Upper lobe of left lung (tissue), 6 donors: ENCODE measurements at regions not wholly inside any gene's neighbourhood (a gene's known extent, or its start where the extent isn't known, plus 50 kb on each side); places are given as distances from the start of the nearest gene placed in this dataset.

Experiments
- ATAC-seq, 2 donors: fragments of 200-7000 bp; cut with Tn5 transposase; one replicate each; pipeline ENCODE4 v1.9.1; 2022; ENCODE audit warnings: mild to moderate bottlenecking in 2 of 2, moderate library complexity in 2 of 2; ENCODE audit not compliant: low FRiP score in 2 of 2
- DNase-seq, 2 donors: peaks; one replicate each; pipeline ENCODE4 v3.0.0-alpha.2; 2019 to 2020
- H3K27ac ChIP-seq, 4 donors: fragments of 200-600 bp; sonication (generic); one replicate each; pipeline ENCODE4 v1.5.1; 2016 to 2019
- H3K27me3 ChIP-seq, 4 donors: fragments of 200-600 bp; sonication (generic); one replicate each; pipeline ENCODE4 v1.5.1; 2017 to 2019
- H3K36me3 ChIP-seq, 4 donors: fragments of 200-600 bp; sonication (generic); one replicate each; pipeline ENCODE4 v1.5.1; 2016 to 2019
- H3K4me1 ChIP-seq, 4 donors: fragments of 200-600 bp; sonication (generic); one replicate each; pipeline ENCODE4 v1.5.1; 2018 to 2019
- H3K4me3 ChIP-seq, 4 donors: fragments of 200-600 bp; sonication (generic); one replicate each; pipeline ENCODE4 v1.5.1; 2017 to 2019; ENCODE audit warnings: mild to moderate bottlenecking in 2 of 4, moderate library complexity in 1 of 4
- H3K9me3 ChIP-seq, 4 donors: fragments of 200-600 bp; sonication (generic); one replicate each; pipeline ENCODE4 v1.5.1; 2018 to 2019
- EP300 ChIP-seq, 4 donors: sonication (generic); formaldehyde crosslinking; IDR thresholded peaks; one replicate each; pipeline ENCODE4 v1.5.1; 2017; ENCODE audit warnings: antibody characterized with exemption in 4 of 4, control low read depth in 2 of 4
- POLR2A ChIP-seq, 4 donors: fragments of 450-650 bp; IDR thresholded peaks; one replicate each; pipeline ENCODE4 v1.5.1; 2016 to 2017; ENCODE audit warnings: antibody characterized with exemption in 4 of 4, mild to moderate bottlenecking in 2 of 4
- POLR2AphosphoS5 ChIP-seq, 2 donors: sonication (generic); formaldehyde crosslinking; IDR thresholded peaks; one replicate each; pipeline ENCODE4 v1.5.1; 2017; ENCODE audit warnings: antibody characterized with exemption in 2 of 2
- WGBS, 2 donors: methylation state at CpG; one replicate each; pipeline ENCODE4 v1.1.5; 2017 to 2018; 5-methylcytosine and 5-hydroxymethylcytosine counted together
- TF ChIP-seq, protein P1 (sequence below), 6 experiments: fragments of 450-650 bp in 4 of 6; fragments of 200-600 bp in 2 of 6; sonication (generic) in 2 of 6; IDR thresholded peaks; one replicate each; pipeline ENCODE4 v1.5.1; 2016 to 2019; ENCODE audit warnings: antibody characterized with exemption in 6 of 6
- donor health status: DM: no; HTN: no; CAD: no; lungs with moderate emphysema.
- donor health status: DM: no; HTN: yes; CAD: no; lungs with severe emphysema.

DNA sequence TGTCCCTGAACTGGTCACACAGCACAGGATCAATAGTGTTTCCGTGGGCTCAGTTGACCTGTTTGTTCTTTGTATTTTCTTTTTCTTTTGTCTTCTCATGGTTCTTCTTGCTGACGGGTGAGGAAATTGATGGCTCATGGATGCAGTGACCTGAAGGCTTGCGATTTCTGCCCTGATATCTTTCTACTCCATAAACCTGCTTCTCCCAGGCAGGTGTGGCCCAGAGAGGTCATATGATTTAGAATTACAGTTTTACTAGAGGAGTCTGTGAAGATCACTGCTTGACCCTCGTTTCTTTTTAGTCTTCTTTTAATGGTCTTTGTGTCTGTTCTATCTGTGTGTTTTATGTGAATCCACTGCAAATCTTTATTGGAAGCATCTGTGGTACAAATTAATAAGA is 195.1 kb upstream of the KLF6 start:
- H3K36me3 ChIP-seq: no peaks in the 10 kb centered on the region
- H3K4me1 ChIP-seq: no peaks in the 10 kb centered on the region
- H3K27me3 ChIP-seq: no peaks in the 10 kb centered on the region
- ATAC-seq (no peak), DNase-seq (no peak)
- H3K27ac ChIP-seq: no peak overlapping the region
- no peak overlapping the region for H3K4me3 ChIP-seq
- TF ChIP-seq, protein P1, sequence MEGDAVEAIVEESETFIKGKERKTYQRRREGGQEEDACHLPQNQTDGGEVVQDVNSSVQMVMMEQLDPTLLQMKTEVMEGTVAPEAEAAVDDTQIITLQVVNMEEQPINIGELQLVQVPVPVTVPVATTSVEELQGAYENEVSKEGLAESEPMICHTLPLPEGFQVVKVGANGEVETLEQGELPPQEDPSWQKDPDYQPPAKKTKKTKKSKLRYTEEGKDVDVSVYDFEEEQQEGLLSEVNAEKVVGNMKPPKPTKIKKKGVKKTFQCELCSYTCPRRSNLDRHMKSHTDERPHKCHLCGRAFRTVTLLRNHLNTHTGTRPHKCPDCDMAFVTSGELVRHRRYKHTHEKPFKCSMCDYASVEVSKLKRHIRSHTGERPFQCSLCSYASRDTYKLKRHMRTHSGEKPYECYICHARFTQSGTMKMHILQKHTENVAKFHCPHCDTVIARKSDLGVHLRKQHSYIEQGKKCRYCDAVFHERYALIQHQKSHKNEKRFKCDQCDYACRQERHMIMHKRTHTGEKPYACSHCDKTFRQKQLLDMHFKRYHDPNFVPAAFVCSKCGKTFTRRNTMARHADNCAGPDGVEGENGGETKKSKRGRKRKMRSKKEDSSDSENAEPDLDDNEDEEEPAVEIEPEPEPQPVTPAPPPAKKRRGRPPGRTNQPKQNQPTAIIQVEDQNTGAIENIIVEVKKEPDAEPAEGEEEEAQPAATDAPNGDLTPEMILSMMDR (IDR thresholded peaks at IDR 0.05): no peak
- TF ChIP-seq EP300 (IDR thresholded peaks at IDR 0.05) (no peak), POLR2A (IDR thresholded peaks at IDR 0.05) (no peak), POLR2AphosphoS5 (IDR thresholded peaks at IDR 0.05) (no peak)
- H3K9me3 ChIP-seq: peaks cover 0 to 4% (median 0%) of the 10 kb centered on the region in 4 donors
- 72 to 86% methylated on average over 4 of the region's 4 CpGs for WGBS, 2 donors

DNA sequence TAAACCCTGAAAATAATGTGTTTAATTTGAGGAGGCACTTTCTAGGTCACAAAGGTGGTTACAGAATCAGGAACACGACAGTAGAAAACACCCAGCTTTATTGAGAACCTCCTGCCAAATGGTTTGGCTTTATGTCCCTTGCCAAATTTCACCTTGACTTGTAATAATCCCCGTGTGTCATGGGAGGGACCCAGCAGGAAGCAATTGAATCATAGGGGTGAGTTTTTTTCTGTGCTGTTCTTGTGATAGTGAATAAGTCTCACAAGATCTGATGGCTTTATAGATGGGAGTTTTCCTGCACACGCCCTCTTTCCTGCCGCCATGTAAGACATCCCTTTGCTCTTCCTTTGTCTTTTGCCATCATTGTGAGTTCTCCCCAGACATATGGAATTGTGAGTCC is 193.8 kb upstream of the KLF6 start:
- no peak overlapping the region for H3K4me3 ChIP-seq
- H3K9me3 ChIP-seq: peaks cover 0 to 4% (median 0%) of the 10 kb centered on the region in 4 donors
- no peak for ATAC-seq
- DNase-seq: no peak
- no peak overlapping the region for H3K27ac ChIP-seq
- no peak for TF ChIP-seq POLR2AphosphoS5 (IDR thresholded peaks at IDR 0.05)
- no peak for TF ChIP-seq POLR2A (IDR thresholded peaks at IDR 0.05)
- no peak for TF ChIP-seq EP300 (IDR thresholded peaks at IDR 0.05)
- TF ChIP-seq, protein P1 (IDR thresholded peaks at IDR 0.05): no peak
- no peaks in the 10 kb centered on the region for H3K4me1 ChIP-seq
- H3K27me3 ChIP-seq: no peaks in the 10 kb centered on the region
- no peaks in the 10 kb centered on the region for H3K36me3 ChIP-seq
- WGBS, 2 donors: 82 to 85% methylated on average over 4 of the region's 4 CpGs

DNA sequence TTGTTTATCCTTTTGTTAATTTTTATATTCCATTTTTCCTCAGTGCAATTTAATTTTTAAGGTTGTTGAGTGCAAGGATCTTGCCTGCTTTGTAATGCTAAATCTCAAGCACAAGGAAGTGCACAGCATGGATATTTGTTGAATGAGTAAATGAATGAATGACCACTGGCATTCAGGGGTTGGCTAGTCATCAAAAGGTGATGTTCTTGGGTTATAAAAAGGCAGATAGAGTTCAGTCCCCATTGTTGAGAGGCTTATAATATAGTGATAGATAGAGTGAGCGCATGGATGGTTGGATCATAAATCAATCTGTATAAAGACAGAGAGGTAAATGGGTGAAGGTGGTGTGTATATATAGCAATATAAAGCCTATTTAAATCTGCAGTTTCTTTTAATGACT is 193.2 kb upstream of the KLF6 start:
- 95 to 100% methylated on average over 1 of the region's 1 CpG for WGBS, 2 donors
- Histone ChIP-seq H3K27me3 (no peaks in the 10 kb centered on the region), H3K9me3 (peaks cover 0 to 4% (median 0%) of the 10 kb centered on the region in 4 donors), H3K4me1 (no peaks in the 10 kb centered on the region), H3K4me3 (no peak overlapping the region), H3K27ac (no peak overlapping the region), H3K36me3 (no peaks in the 10 kb centered on the region)
- no peak for TF ChIP-seq POLR2AphosphoS5 (IDR thresholded peaks at IDR 0.05)
- TF ChIP-seq, protein P1 (IDR thresholded peaks at IDR 0.05): no peak
- TF ChIP-seq POLR2A (IDR thresholded peaks at IDR 0.05): no peak
- TF ChIP-seq EP300 (IDR thresholded peaks at IDR 0.05): no peak
- DNase-seq: no peak
- no peak for ATAC-seq

DNA sequence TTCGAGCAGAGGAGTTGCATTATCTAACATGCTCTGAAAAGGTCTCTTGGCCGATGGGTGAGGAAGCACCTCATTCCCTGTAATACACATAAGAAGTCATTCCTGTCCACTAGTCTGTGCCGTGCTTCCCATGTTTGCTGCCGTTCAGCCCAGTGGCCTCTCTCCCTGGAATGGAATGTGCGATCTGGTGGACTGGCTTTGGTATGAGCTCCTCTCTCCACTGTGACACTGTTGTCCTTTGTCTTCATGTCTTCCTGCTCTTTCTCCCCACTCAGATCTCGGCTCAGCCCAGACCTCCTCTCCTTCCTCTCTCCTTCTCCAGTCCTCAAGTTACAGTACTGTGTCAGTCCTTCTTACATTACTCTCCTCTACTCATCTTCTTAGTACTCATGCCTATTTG is 192.8 kb upstream of the KLF6 start:
- TF ChIP-seq EP300 (IDR thresholded peaks at IDR 0.05): no peak
- TF ChIP-seq, protein P1 (IDR thresholded peaks at IDR 0.05): no peak
- TF ChIP-seq POLR2AphosphoS5 (IDR thresholded peaks at IDR 0.05): no peak
- TF ChIP-seq POLR2A (IDR thresholded peaks at IDR 0.05): no peak
- H3K27ac ChIP-seq: no peak overlapping the region

DNA sequence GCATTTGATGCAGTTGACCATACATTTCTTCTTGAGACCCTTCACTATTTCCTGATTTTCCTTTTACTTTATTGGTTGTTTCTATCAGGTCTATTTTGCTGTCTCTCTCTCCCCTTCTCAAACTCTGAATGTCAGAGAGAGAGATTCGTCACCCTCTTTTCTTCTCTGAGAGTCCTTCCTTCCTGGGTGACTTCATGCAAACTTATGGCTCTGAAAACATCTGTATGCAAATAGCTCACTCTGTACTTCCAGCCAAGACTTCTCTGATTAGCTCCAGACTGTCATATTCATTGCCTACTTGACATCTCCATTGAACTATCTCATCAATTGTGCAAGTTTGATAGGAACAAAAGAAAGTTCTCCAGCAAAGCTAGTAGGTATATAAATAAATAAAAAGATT is 191.7 kb upstream of the KLF6 start:
- Histone ChIP-seq H3K4me1 (peaks cover 0 to 3% (median 0%) of the 10 kb centered on the region in 4 donors), H3K27ac (no peak overlapping the region), H3K9me3 (no peaks in the 10 kb centered on the region), H3K27me3 (no peaks in the 10 kb centered on the region), H3K4me3 (no peak overlapping the region), H3K36me3 (no peaks in the 10 kb centered on the region)
- 88 to 93% methylated on average over 1 of the region's 1 CpG for WGBS, 2 donors
- DNase-seq (no peak), ATAC-seq (no peak)
- TF ChIP-seq POLR2AphosphoS5 (IDR thresholded peaks at IDR 0.05) (no peak), POLR2A (IDR thresholded peaks at IDR 0.05) (no peak), EP300 (IDR thresholded peaks at IDR 0.05) (no peak)

More for the DNA sequence above, 192.8 kb upstream of the KLF6 start:
- no peak for DNase-seq
- 86 to 90% methylated on average over 6 of the region's 6 CpGs for WGBS, 2 donors
- Histone ChIP-seq H3K4me1 (no peaks in the 10 kb centered on the region), H3K4me3 (no peak overlapping the region), H3K27me3 (no peaks in the 10 kb centered on the region), H3K9me3 (peaks cover 0 to under 1% (median 0%) of the 10 kb centered on the region in 4 donors), H3K36me3 (no peaks in the 10 kb centered on the region)
- ATAC-seq: no peak
